ENCODE measurements at regions not wholly inside any gene's neighbourhood (a gene's known extent, or its start where the extent isn't known, plus 50 kb on each side); places are given as distances from the start of the nearest gene placed in this dataset.

- no peak for DNase-seq (ENCODE audit: low read depth in 2 of 2)
Observed at GRCh38 chr6:1482381-1483166, 93.2 kb downstream of the FOXF2 start.

GRCh38 chr6:1485678-1486077 is 96.3 kb downstream of the FOXF2 start:
- peak in 1 of 2 experiments; percentile 32 for DNase-seq (ENCODE audit: low read depth in 2 of 2)

GRCh38 chr6:1486387-1486786 is 97.0 kb downstream of the FOXF2 start:
- no peak for DNase-seq (ENCODE audit: low read depth in 2 of 2)

- no peak for DNase-seq (ENCODE audit: low read depth in 2 of 2)
Observed at GRCh38 chr6:1487239-1487638, 97.9 kb downstream of the FOXF2 start.

- DNase-seq (ENCODE audit: low read depth in 2 of 2) = no peak
Observed at GRCh38 chr6:1491025-1491424, 101.6 kb downstream of the FOXF2 start.

GRCh38 chr6:1491591-1492319 is 102.4 kb downstream of the FOXF2 start:
- DNase-seq (ENCODE audit: low read depth in 2 of 2) = no peak

GRCh38 chr6:1494671-1495070 is 105.3 kb downstream of the FOXF2 start:
- no peak for DNase-seq (ENCODE audit: low read depth in 2 of 2)

GRCh38 chr6:1495344-1495743 is 106.0 kb downstream of the FOXF2 start:
- no peak for DNase-seq (ENCODE audit: low read depth in 2 of 2)

- no peak for DNase-seq (ENCODE audit: low read depth in 2 of 2)
Observed at GRCh38 chr6:1496092-1496491, 106.7 kb downstream of the FOXF2 start.

- DNase-seq (ENCODE audit: low read depth in 2 of 2) = no peak
Observed at GRCh38 chr6:1496836-1497760, 107.7 kb downstream of the FOXF2 start.

- no peak for DNase-seq (ENCODE audit: low read depth in 2 of 2)
Observed at GRCh38 chr6:1497761-1498105, 108.4 kb downstream of the FOXF2 start.

GRCh38 chr6:1498491-1499113 is 109.2 kb downstream of the FOXF2 start:
- DNase-seq (ENCODE audit: low read depth in 2 of 2) = no peak

- DNase-seq (ENCODE audit: low read depth in 2 of 2) = no peak
Observed at GRCh38 chr6:1499777-1500176, 109.9 kb upstream of the FOXC1 start.

GRCh38 chr6:1500913-1501312 is 108.8 kb upstream of the FOXC1 start:
- no peak for DNase-seq (ENCODE audit: low read depth in 2 of 2)

GRCh38 chr6:1502041-1502440 is 107.7 kb upstream of the FOXC1 start:
- no peak for DNase-seq (ENCODE audit: low read depth in 2 of 2)

- DNase-seq (ENCODE audit: low read depth in 2 of 2) = no peak
Observed at GRCh38 chr6:1503811-1504210, 105.9 kb upstream of the FOXC1 start.

- no peak for DNase-seq (ENCODE audit: low read depth in 2 of 2)
Observed at GRCh38 chr6:1504465-1504864, 105.2 kb upstream of the FOXC1 start.

GRCh38 chr6:1507251-1507650 is 102.5 kb upstream of the FOXC1 start:
- DNase-seq (ENCODE audit: low read depth in 2 of 2) = no peak

- no peak for DNase-seq (ENCODE audit: low read depth in 2 of 2)
Observed at GRCh38 chr6:1509241-1509640, 100.5 kb upstream of the FOXC1 start.

GRCh38 chr6:1510239-1510638 is 99.5 kb upstream of the FOXC1 start:
- DNase-seq (ENCODE audit: low read depth in 2 of 2) = no peak

- DNase-seq (ENCODE audit: low read depth in 2 of 2) = no peak
Observed at GRCh38 chr6:1513215-1513780, 96.4 kb upstream of the FOXC1 start.

- DNase-seq (ENCODE audit: low read depth in 2 of 2) = no peak
Observed at GRCh38 chr6:1514078-1514477, 95.6 kb upstream of the FOXC1 start.

Measured in fibroblast of skin of left biceps (primary cell).